ENCODE measurements at regions not wholly inside any gene's neighbourhood (a gene's known extent, or its start where the extent isn't known, plus 50 kb on each side); places are given as distances from the start of the nearest gene placed in this dataset.

GRCh38 chr6:126738641-126739040 lies 379.8 kb upstream of the RSPO3 start:
- H3K9me3 ChIP-seq, result peaks cover 0 to 2% (median 0%) of the 10 kb centered on the region in 11 donors
- no peak overlapping the region for H3K27ac ChIP-seq
- ATAC-seq (no peak), DNase-seq (no peak)
- H3K4me3 ChIP-seq, result no peak overlapping the region
- no peak for TF ChIP-seq CTCF (IDR thresholded peaks at IDR 0.05)
- H3K4me1 ChIP-seq, result no peaks in the 10 kb centered on the region
- intact Hi-C loops (cut with DNase I), result no loop called here
- WGBS, 2 donors, result 68 to 83% methylated on average over 1 of the region's 1 CpG
- no peaks in the 10 kb centered on the region for H3K36me3 ChIP-seq
- peaks cover 0 to 3% (median 0%) of the 10 kb centered on the region in 7 donors for H3K27me3 ChIP-seq

GRCh38 chr6:126743076-126743475 lies 375.4 kb upstream of the RSPO3 start:
- ATAC-seq, result no peak
- DNase-seq, result no peak

GRCh38 chr6:126747728-126748540 lies 370.5 kb upstream of the RSPO3 start:
- H3K4me1 ChIP-seq, result no peaks in the 10 kb centered on the region
- no peaks in the 10 kb centered on the region for H3K36me3 ChIP-seq
- H3K27me3 ChIP-seq, result no peaks in the 10 kb centered on the region
- 68 to 75% methylated on average over 4 of the region's 4 CpGs for WGBS, 2 donors
- no peak overlapping the region for H3K27ac ChIP-seq
- ATAC-seq (no peak), DNase-seq (no peak)
- H3K9me3 ChIP-seq, result peaks cover 0 to 33% (median 0%) of the 10 kb centered on the region in 11 donors
- H3K4me3 ChIP-seq, result no peak overlapping the region
- intact Hi-C loops (cut with DNase I), result no loop called here
- TF ChIP-seq CTCF (IDR thresholded peaks at IDR 0.05), result no peak

More at GRCh38 chr6:126743076-126743475, 375.4 kb upstream of the RSPO3 start:
- no peak overlapping the region for H3K4me3 ChIP-seq
- no peak for TF ChIP-seq CTCF (IDR thresholded peaks at IDR 0.05)
- WGBS, 2 donors, result 61 to 75% methylated on average over 3 of the region's 3 CpGs
- no peaks in the 10 kb centered on the region for H3K36me3 ChIP-seq
- intact Hi-C loops (cut with DNase I), result no loop called here
- H3K4me1 ChIP-seq, result no peaks in the 10 kb centered on the region
- no peak overlapping the region for H3K27ac ChIP-seq
- no peaks in the 10 kb centered on the region for H3K9me3 ChIP-seq
- no peaks in the 10 kb centered on the region for H3K27me3 ChIP-seq

GRCh38 chr6:126753606-126754005 lies 364.9 kb upstream of the RSPO3 start:
- Histone ChIP-seq H3K4me1 (no peaks in the 10 kb centered on the region), H3K4me3 (no peak overlapping the region), H3K9me3 (peaks cover 0 to 33% (median 0%) of the 10 kb centered on the region in 11 donors), H3K36me3 (no peaks in the 10 kb centered on the region), H3K27me3 (no peaks in the 10 kb centered on the region), H3K27ac (no peak overlapping the region)
- DNase-seq, result no peak
- 64 to 69% methylated on average over 1 of the region's 1 CpG for WGBS, 2 donors
- ATAC-seq, result no peak
- TF ChIP-seq CTCF (IDR thresholded peaks at IDR 0.05), result no peak
- intact Hi-C loops (cut with DNase I), result no loop called here

All from heart right ventricle (tissue), 16 donors.